Fibroblast of the conjunctiva (primary cell): ENCODE measurements at regions not wholly inside any gene's neighbourhood (a gene's known extent, or its start where the extent isn't known, plus 50 kb on each side); places are given as distances from the start of the nearest gene placed in this dataset.

Source experiments
- DNase-seq: peaks from one replicate; pipeline ENCODE4 v3.0.0-alpha.2; 2010; ENCODE audit warnings: low read depth

- no peak for DNase-seq
Observed at GRCh38 chr1:112040891-112041740, 51.6 kb upstream of the KCND3 start.

- DNase-seq: no peak
Observed at GRCh38 chr1:112043901-112044300, 54.4 kb upstream of the KCND3 start.

GRCh38 chr1:112044745-112045144 lies 55.3 kb upstream of the KCND3 start:
- DNase-seq: no peak

GRCh38 chr1:112046630-112047029 lies 57.2 kb upstream of the KCND3 start:
- DNase-seq: no peak

GRCh38 chr1:112048421-112048820 lies 59.0 kb upstream of the KCND3 start:
- no peak for DNase-seq

- no peak for DNase-seq
Observed at GRCh38 chr1:112054510-112054909, 65.0 kb upstream of the KCND3 start.

GRCh38 chr1:112056354-112056753 lies 66.9 kb upstream of the KCND3 start:
- no peak for DNase-seq

GRCh38 chr1:112057736-112058135 lies 68.3 kb upstream of the KCND3 start:
- DNase-seq: no peak

- DNase-seq: no peak
Observed at GRCh38 chr1:112058815-112059450, 69.5 kb upstream of the KCND3 start.

GRCh38 chr1:112059679-112060078 lies 70.2 kb upstream of the KCND3 start:
- DNase-seq: no peak

- no peak for DNase-seq
Observed at GRCh38 chr1:112060261-112060660, 70.8 kb upstream of the KCND3 start.

GRCh38 chr1:112061056-112061455 lies 71.6 kb upstream of the KCND3 start:
- no peak for DNase-seq

- no peak for DNase-seq
Observed at GRCh38 chr1:112061901-112062320, 72.4 kb upstream of the KCND3 start.

GRCh38 chr1:112063781-112064728 lies 74.6 kb upstream of the KCND3 start:
- DNase-seq: no peak

- DNase-seq: no peak
Observed at GRCh38 chr1:112067989-112068388, 78.5 kb upstream of the KCND3 start.

- no peak for DNase-seq
Observed at GRCh38 chr1:112070677-112071076, 81.2 kb upstream of the KCND3 start.

- DNase-seq: no peak
Observed at GRCh38 chr1:112074711-112075110, 85.2 kb upstream of the KCND3 start.

GRCh38 chr1:112075566-112075965 lies 86.1 kb upstream of the KCND3 start:
- no peak for DNase-seq

GRCh38 chr1:112079446-112079845 lies 90.0 kb upstream of the KCND3 start:
- no peak for DNase-seq

- no peak for DNase-seq
Observed at GRCh38 chr1:112083487-112083886, 94.0 kb upstream of the KCND3 start.

GRCh38 chr1:112092656-112093371 lies 103.3 kb upstream of the KCND3 start:
- no peak for DNase-seq

- DNase-seq: no peak
Observed at GRCh38 chr1:112093372-112093694, 103.9 kb upstream of the KCND3 start.
